ENCODE measurements at regions not wholly inside any gene's neighbourhood (a gene's known extent, or its start where the extent isn't known, plus 50 kb on each side); places are given as distances from the start of the nearest gene placed in this dataset.

DNA sequence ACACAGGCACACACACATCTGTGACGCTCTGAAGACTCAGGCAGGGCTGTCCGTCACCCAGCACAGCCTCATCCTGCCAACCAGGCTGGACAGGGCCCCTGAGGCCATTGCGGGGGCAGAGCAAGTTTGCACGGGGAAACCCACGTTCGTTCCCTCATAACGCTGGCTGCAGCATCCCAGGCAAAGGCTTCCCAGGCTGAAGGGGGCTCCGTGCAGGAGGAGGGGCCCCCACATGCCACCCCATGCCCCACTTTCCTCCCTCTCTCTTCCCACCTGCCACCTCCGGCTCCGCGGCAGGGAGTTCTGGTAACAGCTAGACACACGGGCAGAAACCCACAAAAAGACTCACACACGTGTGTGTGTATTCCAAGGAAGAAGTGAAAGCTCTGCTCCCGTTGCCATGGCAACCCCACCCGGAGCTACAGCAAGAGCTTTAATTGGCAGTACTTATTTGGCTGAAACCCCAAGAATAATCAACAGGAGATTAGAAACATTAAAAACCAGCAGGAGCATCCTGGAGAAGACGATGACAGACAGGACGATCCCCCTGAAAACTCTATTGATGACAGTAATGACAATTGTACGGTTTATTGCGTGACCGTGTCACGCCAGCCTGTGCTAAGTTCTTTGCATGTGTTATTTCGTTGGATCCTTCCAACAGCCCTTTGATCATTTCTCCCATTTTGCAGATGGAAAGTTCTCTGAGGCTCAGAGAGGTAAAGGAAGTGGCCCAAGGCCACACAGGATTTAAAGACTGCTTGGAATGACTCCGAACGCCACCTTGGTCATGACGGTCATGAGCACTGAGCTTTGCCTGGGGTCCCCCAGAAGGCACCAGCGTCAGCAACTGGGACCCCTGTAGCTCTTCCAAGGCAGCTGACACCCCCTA is 247.1 kb downstream of the NPHP4 start:
- TF ChIP-seq POLR2AphosphoS5 (IDR thresholded peaks at IDR 0.05; ENCODE audit: low read depth, low read length) (no peak), SIN3A (IDR thresholded peaks at IDR 0.05; ENCODE audit: borderline replicate concordance, insufficient read depth, low read length) (no peak), FOXP2 (optimal IDR thresholded peaks at IDR 0.05; ENCODE audit: borderline replicate concordance, extremely low read depth, extremely low read length, insufficient read depth) (no peak), TAF1 (IDR thresholded peaks at IDR 0.05; ENCODE audit: borderline replicate concordance, insufficient read depth, low read length) (no peak)
- TF ChIP-seq, protein P1, sequence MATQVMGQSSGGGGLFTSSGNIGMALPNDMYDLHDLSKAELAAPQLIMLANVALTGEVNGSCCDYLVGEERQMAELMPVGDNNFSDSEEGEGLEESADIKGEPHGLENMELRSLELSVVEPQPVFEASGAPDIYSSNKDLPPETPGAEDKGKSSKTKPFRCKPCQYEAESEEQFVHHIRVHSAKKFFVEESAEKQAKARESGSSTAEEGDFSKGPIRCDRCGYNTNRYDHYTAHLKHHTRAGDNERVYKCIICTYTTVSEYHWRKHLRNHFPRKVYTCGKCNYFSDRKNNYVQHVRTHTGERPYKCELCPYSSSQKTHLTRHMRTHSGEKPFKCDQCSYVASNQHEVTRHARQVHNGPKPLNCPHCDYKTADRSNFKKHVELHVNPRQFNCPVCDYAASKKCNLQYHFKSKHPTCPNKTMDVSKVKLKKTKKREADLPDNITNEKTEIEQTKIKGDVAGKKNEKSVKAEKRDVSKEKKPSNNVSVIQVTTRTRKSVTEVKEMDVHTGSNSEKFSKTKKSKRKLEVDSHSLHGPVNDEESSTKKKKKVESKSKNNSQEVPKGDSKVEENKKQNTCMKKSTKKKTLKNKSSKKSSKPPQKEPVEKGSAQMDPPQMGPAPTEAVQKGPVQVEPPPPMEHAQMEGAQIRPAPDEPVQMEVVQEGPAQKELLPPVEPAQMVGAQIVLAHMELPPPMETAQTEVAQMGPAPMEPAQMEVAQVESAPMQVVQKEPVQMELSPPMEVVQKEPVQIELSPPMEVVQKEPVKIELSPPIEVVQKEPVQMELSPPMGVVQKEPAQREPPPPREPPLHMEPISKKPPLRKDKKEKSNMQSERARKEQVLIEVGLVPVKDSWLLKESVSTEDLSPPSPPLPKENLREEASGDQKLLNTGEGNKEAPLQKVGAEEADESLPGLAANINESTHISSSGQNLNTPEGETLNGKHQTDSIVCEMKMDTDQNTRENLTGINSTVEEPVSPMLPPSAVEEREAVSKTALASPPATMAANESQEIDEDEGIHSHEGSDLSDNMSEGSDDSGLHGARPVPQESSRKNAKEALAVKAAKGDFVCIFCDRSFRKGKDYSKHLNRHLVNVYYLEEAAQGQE (IDR thresholded peaks at IDR 0.05; ENCODE audit: insufficient read depth in 1 of 2, low read depth in 2 of 2, low read length in 2 of 2) = no peak

- TF ChIP-seq TAF1 (IDR thresholded peaks at IDR 0.05; ENCODE audit: borderline replicate concordance, insufficient read depth, low read length) (no peak), FOXP2 (optimal IDR thresholded peaks at IDR 0.05; ENCODE audit: borderline replicate concordance, extremely low read depth, extremely low read length, insufficient read depth) (no peak), SIN3A (IDR thresholded peaks at IDR 0.05; ENCODE audit: borderline replicate concordance, insufficient read depth, low read length) (no peak), POLR2AphosphoS5 (IDR thresholded peaks at IDR 0.05; ENCODE audit: low read depth, low read length) (no peak)
- TF ChIP-seq, protein P1 (IDR thresholded peaks at IDR 0.05; ENCODE audit: insufficient read depth in 1 of 2, low read depth in 2 of 2, low read length in 2 of 2) = no peak
Measured at GRCh38 chr1:5744341-5744740, 247.9 kb downstream of the NPHP4 start.

- no peak for TF ChIP-seq FOXP2 (optimal IDR thresholded peaks at IDR 0.05; ENCODE audit: borderline replicate concordance, extremely low read depth, extremely low read length, insufficient read depth)
- TF ChIP-seq TAF1 (IDR thresholded peaks at IDR 0.05; ENCODE audit: borderline replicate concordance, insufficient read depth, low read length) = no peak
- no peak for TF ChIP-seq SIN3A (IDR thresholded peaks at IDR 0.05; ENCODE audit: borderline replicate concordance, insufficient read depth, low read length)
- TF ChIP-seq POLR2AphosphoS5 (IDR thresholded peaks at IDR 0.05; ENCODE audit: low read depth, low read length) = no peak
- TF ChIP-seq, protein P1 (IDR thresholded peaks at IDR 0.05; ENCODE audit: insufficient read depth in 1 of 2, low read depth in 2 of 2, low read length in 2 of 2) = no peak
Measured at GRCh38 chr1:5743435-5744095, 248.7 kb downstream of the NPHP4 start.

DNA sequence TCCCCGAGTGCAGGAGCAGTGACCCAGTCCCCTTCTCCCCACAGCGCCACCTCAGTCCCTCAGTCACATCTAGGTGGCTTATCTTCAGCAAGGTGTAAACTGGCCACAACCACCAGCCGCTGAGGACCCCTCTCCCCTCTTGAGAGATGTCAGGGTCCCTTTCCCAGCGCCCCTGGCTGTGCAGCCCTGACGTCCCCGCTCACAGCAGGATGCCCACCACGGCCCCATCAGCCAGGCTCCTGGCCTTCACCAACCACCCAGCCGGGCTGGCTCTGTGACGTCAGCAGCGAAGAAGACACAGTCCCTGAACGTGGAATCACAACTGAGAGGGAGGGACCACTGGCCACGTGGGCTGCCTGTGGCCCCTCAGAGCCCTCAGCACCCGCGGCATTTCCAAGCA is 249.4 kb downstream of the NPHP4 start:
- TF ChIP-seq TAF1 (IDR thresholded peaks at IDR 0.05; ENCODE audit: borderline replicate concordance, insufficient read depth, low read length) (no peak), FOXP2 (optimal IDR thresholded peaks at IDR 0.05; ENCODE audit: borderline replicate concordance, extremely low read depth, extremely low read length, insufficient read depth) (no peak), POLR2AphosphoS5 (IDR thresholded peaks at IDR 0.05; ENCODE audit: low read depth, low read length) (no peak), SIN3A (IDR thresholded peaks at IDR 0.05; ENCODE audit: borderline replicate concordance, insufficient read depth, low read length) (no peak)
- TF ChIP-seq, protein P1 (IDR thresholded peaks at IDR 0.05; ENCODE audit: insufficient read depth in 1 of 2, low read depth in 2 of 2, low read length in 2 of 2) = no peak

Measured in PFSK-1 (cell line).